Smooth muscle cell (in vitro differentiated cells): ENCODE measurements at regions not wholly inside any gene's neighbourhood (a gene's known extent, or its start where the extent isn't known, plus 50 kb on each side); places are given as distances from the start of the nearest gene placed in this dataset.

Source experiments
- DNase-seq: peaks from one replicate; lab custom pipeline; 2025; ENCODE audit not compliant: unreplicated experiment; lab: John Stamatoyannopoulos, UW
- H2AFZ ChIP-seq: fragments of 200-600 bp; sonication (generic); 2 replicates; pipeline ENCODE4 v1.6.0; 2016; ENCODE audit warnings: antibody characterized with exemption, low read depth, mild to moderate bottlenecking
- H3F3A ChIP-seq: fragments of 200-600 bp; sonication (generic); 2 replicates; pipeline ENCODE4 v1.6.0; 2017; ENCODE audit warnings: antibody characterized with exemption, low read depth
- H3K27ac ChIP-seq: fragments of 200-600 bp; sonication (generic); 2 replicates; pipeline ENCODE4 v1.5.1; 2016; ENCODE audit warnings: low read depth, mild to moderate bottlenecking
- H3K27me3 ChIP-seq: fragments of 200-600 bp; sonication (generic); 2 replicates; pipeline ENCODE4 v1.6.1; 2016; ENCODE audit warnings: low read depth, mild to moderate bottlenecking
- H3K36me3 ChIP-seq: fragments of 200-600 bp; sonication (generic); 2 replicates; pipeline ENCODE4 v1.5.1; 2016; ENCODE audit warnings: low read depth
- H3K4me1 ChIP-seq: fragments of 200-600 bp; sonication (generic); 2 replicates; pipeline ENCODE4 v1.5.1; 2016; ENCODE audit warnings: low read depth
- H3K4me2 ChIP-seq: fragments of 200-600 bp; sonication (generic); 2 replicates; pipeline ENCODE4 v1.6.0; 2016; ENCODE audit warnings: mild to moderate bottlenecking
- H3K4me3 ChIP-seq: fragments of 200-600 bp; sonication (generic); 2 replicates; pipeline ENCODE4 v1.5.1; 2016; ENCODE audit warnings: mild to moderate bottlenecking
- H3K79me2 ChIP-seq: fragments of 200-600 bp; sonication (generic); 2 replicates; pipeline ENCODE4 v1.6.0; 2016; ENCODE audit warnings: low read depth, mild to moderate bottlenecking
- H3K9ac ChIP-seq: fragments of 200-600 bp; sonication (generic); 2 replicates; pipeline ENCODE4 v1.6.0; 2016; ENCODE audit warnings: low read depth
- H3K9me3 ChIP-seq: fragments of 200-600 bp; sonication (generic); replicated peaks from 2 replicates; pipeline ENCODE4 v1.5.1; 2016; ENCODE audit warnings: low read depth
- H4K20me1 ChIP-seq: fragments of 200-600 bp; sonication (generic); 2 replicates; pipeline ENCODE4 v1.6.0; 2016; ENCODE audit warnings: low read depth
- CTCF ChIP-seq: fragments of 200-600 bp; sonication (generic); IDR thresholded peaks from 2 replicates; pipeline ENCODE4 v1.5.1; 2017; ENCODE audit warnings: borderline replicate concordance, mild to moderate bottlenecking, antibody characterized with exemption; ENCODE audit not compliant: insufficient read depth, poor library complexity, severe bottlenecking
- WGBS: methylation state at CpG from one replicate; pipeline ENCODE4 v1.1.7; 2016; ENCODE audit warnings: low lambda C conversion rate; 5-methylcytosine and 5-hydroxymethylcytosine counted together

DNA sequence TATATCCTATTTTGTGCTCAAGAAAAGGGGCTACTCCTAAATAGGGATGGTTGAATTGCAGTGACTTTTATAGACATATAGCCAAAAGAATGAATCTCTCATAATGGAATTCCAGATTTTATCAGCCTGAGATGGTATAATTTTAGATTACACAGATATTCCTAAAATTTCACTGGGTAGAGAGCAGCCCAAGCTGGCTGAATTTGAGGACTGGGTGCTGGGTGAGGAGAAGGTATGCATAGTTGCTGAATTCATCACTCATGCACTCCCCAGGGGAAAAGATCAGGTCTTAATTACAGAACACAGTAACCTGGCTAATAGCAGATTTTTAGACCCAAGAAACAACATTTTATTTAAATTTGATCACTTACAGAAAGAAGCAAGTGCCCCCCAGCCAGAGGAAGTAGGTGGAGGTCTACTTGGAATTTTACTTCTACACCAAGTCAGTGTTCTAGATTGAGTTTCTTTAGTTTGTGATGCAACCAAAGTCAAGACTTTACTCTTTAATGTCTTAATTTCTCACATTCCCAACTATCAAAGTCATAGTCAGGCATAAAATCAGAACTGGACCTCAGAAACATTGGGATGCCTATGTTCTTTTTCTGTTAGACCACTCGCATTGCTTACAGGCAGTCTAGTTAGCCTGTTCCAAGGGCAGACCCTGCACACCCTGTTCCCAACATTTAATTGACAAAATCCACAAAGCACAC lies 337.4 kb upstream of the PODXL start:
- Histone ChIP-seq H3K9me3 (no peaks in the 10 kb centered on the region), H3K79me2 (no peaks in the 10 kb centered on the region), H3K9ac (no peak overlapping the region), H2AFZ (no peak overlapping the region), H3K27me3 (peaks cover 2% of the 10 kb centered on the region), H3K27ac (no peak overlapping the region), H3K36me3 (no peaks in the 10 kb centered on the region), H3K4me1 (peaks cover 25% of the 10 kb centered on the region), H3K4me3 (no peak overlapping the region), H3F3A (no peaks in the 10 kb centered on the region), H3K4me2 (no peak overlapping the region), H4K20me1 (no peaks in the 10 kb centered on the region)
- TF ChIP-seq CTCF, result no peak
- DNase-seq, result no peak
- 96% methylated on average over 1 of the region's 1 CpG for WGBS

DNA sequence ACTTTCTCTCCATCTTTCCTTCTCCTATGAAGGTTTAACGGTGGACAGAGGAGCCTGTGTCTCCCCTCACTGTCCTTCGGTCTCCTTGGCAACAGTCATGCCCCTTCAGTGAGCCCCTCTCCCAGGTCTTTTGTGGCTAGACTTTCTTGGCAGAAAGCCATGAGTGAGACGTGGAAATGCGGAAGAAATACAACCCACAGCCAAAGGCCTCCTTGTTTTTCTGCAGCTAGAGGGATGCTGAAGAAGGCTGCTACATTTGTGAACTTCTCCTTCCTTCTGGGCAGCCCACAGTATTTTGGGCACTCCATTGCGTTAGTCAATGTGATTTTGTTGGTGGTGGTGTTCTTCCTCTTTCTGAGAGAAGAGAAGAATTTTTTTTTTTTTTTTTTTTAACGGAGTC lies 333.7 kb upstream of the PODXL start:
- Histone ChIP-seq H4K20me1 (no peaks in the 10 kb centered on the region), H3K36me3 (no peaks in the 10 kb centered on the region), H3K27ac (no peak overlapping the region), H3K9ac (no peak overlapping the region), H3K4me2 (no peak overlapping the region), H3K79me2 (no peaks in the 10 kb centered on the region), H3K4me1 (no peaks in the 10 kb centered on the region), H3K4me3 (no peak overlapping the region), H2AFZ (no peak overlapping the region), H3K27me3 (peaks cover 12% of the 10 kb centered on the region), H3K9me3 (no peaks in the 10 kb centered on the region), H3F3A (no peaks in the 10 kb centered on the region)
- DNase-seq, result no peak
- TF ChIP-seq CTCF, result no peak
- WGBS, result 83% methylated on average over 6 of the region's 6 CpGs

DNA sequence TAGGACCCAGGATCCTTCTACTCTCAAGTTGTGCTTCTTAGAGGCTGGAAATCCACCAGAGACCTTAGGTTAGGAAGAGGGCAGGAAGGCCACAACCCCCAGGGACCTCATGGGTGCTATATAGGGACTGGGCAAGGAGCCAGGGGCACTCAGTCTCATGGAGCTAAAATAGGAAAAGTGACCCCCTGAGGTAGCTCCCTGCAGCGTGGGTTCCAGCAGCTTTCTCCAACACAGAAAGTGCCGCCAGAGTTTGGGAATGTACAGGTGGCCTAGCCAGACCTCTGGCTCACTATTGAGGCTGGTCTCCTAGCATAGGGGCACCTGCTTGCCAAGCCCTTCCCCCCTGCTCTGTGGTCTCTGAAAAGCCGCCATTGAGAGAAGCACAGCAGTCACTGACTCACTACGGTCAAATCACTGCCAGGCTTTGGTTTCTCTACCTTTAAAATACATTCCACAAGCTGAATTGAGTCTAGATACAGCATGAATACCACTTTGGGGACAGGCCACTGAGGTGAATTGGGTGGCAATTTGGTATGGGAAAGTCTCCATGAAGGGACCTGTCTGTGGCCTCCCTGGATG lies 333.2 kb upstream of the PODXL start:
- no peak overlapping the region for H3K4me2 ChIP-seq
- no peaks in the 10 kb centered on the region for H3K79me2 ChIP-seq
- no peak overlapping the region for H2AFZ ChIP-seq
- TF ChIP-seq CTCF, result no peak
- H3K4me1 ChIP-seq, result no peaks in the 10 kb centered on the region
- no peaks in the 10 kb centered on the region for H3F3A ChIP-seq
- WGBS, result 88% methylated on average over 4 of the region's 4 CpGs
- no peaks in the 10 kb centered on the region for H3K9me3 ChIP-seq
- no peak overlapping the region for H3K9ac ChIP-seq
- no peak overlapping the region for H3K27ac ChIP-seq
- no peaks in the 10 kb centered on the region for H4K20me1 ChIP-seq
- H3K27me3 ChIP-seq, result peaks cover 12% of the 10 kb centered on the region
- no peak overlapping the region for H3K4me3 ChIP-seq
- H3K36me3 ChIP-seq, result no peaks in the 10 kb centered on the region
- no peak for DNase-seq

DNA sequence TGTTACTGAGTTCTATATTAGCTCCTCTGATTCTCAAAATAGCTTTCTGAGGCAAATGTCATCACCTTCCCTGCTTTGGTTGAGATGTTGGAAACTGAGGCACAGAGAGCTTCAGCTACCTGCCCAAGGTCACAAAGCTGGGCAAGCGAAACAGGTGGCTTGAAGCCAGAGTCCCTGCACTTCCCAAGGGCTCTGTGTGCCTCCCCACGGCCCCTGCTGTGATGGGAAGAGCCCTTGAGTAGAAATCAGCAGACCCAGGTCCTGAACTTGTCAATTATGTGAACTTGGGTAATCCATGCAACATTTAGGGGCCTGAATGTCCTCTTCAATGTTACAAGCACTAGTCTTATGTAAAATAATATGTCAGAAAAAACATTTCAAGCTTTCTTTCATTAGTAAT lies 327.3 kb upstream of the PODXL start:
- peaks cover 18% of the 10 kb centered on the region for H3K27me3 ChIP-seq
- no peaks in the 10 kb centered on the region for H3K9me3 ChIP-seq
- H3K79me2 ChIP-seq, result no peaks in the 10 kb centered on the region
- no peaks in the 10 kb centered on the region for H4K20me1 ChIP-seq
- DNase-seq, result no peak
- no peak overlapping the region for H3K4me2 ChIP-seq
- H3K4me1 ChIP-seq, result no peaks in the 10 kb centered on the region
- H3F3A ChIP-seq, result no peaks in the 10 kb centered on the region
- H3K27ac ChIP-seq, result no peak overlapping the region
- no peak overlapping the region for H3K9ac ChIP-seq
- 68% methylated on average over 2 of the region's 2 CpGs for WGBS
- no peak overlapping the region for H2AFZ ChIP-seq
- no peak overlapping the region for H3K4me3 ChIP-seq
- TF ChIP-seq CTCF, result no peak
- no peaks in the 10 kb centered on the region for H3K36me3 ChIP-seq
